ENCODE measurements at regions not wholly inside any gene's neighbourhood (a gene's known extent, or its start where the extent isn't known, plus 50 kb on each side); places are given as distances from the start of the nearest gene placed in this dataset.
"Not testable (repeated sequence)": the region's sequence is repeated elsewhere in the genome, so short reads cannot be mapped to it uniquely, and the experiment has no call there.

DNA sequence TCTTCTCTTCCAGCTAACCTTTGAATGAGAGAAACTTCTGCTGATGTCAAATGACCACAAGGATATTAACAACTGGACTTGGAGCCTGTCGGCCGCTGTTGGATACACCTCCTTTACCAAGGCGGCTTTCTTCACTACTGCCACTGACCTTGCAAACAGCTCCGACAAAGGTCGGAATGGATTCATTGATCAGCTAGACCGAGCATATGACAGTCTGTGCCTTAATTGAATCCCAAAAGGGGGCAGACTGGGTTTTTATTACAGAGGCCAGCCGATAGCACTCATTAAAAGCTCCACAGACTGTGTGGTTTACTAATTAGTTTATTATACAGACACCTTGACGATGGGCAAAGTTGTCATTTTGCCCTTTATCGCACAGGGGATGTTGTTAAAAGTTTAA lies 394.5 kb downstream of the RERGL start:
- DNase-seq: no peak

DNA sequence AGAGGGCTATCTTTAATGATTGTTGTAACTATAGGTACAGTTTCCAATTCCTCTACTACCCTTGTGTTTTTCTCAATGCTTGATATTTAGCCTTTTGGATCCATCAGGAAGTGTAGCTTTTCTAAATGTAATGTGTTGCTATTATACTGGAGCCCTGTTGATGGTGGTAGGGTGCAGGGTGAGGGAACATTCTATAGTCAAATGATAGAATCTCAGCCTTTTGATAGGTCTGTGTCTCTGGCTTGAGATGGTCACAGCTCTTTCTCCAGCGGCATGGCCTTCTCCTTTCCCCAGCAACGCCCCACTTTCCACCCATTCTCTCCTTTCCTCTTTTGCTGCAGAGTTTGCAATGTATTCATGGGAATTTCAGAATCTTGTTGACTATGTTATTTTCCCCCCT lies 398.6 kb downstream of the RERGL start:
- DNase-seq: no peak

- no peak for DNase-seq
These were observed 409.8 kb downstream of the RERGL start for GRCh38 chr12:17680220-17680619.

DNA sequence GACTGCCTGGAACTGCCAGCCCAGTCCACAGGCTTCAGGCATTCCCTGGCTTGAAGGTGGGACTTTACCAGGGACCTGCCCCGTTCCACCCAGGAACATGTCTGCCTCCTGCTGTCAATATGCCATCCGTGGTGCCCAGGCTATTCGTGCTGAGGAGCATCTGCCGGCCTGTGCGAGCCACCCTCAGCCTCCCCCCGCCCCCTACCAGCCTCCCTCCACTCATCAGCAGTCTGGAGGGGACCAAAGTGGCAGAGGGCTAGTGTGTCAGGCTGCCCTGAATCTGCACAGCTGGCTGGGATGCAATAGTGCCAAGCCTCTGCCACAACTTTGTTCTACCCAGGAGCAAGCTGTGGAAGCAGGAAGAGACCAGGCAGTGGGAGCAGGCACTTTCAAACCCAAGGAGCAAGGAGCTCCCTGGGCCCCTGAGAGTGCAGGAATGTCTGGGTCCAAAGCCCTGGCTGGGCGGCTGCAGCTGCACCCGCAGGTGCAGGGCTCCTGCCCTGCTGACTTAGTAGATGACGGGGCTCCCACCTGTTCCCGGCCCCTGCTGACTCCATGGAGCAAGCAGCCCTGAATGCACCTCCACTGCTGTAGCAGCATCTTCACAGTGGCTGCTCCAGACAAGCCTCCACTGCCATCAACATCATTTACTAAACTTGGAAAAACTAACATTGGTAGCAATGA lies 423.2 kb downstream of the RERGL start:
- DNase-seq: no peak

- DNase-seq: no peak
These were observed 424.2 kb downstream of the RERGL start for GRCh38 chr12:17665839-17666238.

DNA sequence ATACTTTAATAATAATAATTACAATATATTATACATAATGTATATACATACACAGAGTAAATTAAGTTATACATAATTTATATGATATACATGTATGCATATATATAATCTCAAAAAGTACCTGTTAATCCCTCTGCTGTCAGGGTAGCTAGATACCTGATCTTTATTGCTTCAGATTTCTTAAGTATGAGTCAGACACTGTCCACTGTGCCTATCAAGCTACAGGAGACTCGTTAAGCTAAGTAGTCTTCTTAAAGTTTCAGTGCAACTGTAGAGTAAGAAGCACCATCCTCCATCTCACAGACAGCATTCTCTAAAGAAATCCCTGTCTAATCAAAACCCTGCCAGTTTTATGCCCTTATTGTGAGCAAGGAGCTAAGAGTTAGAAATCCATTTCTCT lies 428.7 kb downstream of the RERGL start:
- no peak for DNase-seq

DNA sequence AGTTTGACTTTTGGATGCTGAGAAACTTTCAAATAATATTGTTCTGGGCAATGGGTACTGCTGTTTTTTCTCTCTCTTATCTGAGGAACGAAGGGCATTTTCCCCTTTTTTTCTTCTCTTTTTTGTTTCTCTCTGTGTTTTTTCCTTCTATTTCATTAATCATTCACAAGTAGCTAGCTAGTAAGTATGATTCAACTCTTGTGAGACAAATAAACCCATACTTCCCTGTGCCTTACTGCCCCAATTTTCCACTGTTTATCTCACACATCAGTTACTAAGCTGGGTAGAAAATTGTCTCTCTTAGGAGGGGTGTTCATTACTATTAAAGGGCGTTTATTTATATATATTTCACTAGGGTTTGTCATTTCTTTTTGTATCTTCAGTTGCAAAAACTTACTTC lies 437.6 kb downstream of the RERGL start:
- DNase-seq: no peak

DNA sequence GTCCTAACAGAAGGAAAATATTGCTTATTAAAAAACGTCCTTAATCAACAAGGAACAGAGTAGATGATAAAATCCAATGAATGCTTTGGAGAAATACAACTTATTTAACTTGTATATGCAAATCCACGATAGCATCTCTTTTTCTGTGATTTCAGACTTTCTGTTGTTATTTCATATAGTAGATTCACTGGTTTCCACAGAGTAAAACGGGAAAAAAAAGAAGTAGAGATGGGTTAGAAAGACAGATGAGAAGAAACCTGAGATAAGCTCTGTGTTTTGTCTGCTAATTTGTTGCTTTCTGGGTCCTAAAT lies 447.7 kb downstream of the RERGL start:
- DNase-seq: no peak

DNA sequence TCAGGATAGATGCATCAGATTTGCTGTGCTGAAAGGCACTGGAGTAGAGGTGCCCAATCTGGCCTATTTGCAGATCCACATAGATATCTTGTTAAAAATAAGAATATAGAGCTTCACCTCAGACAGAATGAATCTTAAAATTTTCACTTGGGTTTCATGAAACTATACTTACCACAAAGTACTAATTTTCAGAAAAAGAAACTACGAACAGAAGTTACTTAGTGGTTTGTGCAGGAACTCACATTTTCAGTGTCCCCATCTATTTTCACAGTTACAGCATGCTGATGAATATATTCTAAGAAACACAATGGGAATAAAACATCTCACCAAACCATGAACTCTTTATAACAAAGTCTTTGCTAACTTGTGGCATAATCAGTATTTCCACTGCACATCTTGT lies 449.4 kb downstream of the RERGL start:
- DNase-seq: no peak

GRCh38 chr12:17618831-17619230 lies 471.2 kb downstream of the RERGL start:
- no peak for DNase-seq

DNA sequence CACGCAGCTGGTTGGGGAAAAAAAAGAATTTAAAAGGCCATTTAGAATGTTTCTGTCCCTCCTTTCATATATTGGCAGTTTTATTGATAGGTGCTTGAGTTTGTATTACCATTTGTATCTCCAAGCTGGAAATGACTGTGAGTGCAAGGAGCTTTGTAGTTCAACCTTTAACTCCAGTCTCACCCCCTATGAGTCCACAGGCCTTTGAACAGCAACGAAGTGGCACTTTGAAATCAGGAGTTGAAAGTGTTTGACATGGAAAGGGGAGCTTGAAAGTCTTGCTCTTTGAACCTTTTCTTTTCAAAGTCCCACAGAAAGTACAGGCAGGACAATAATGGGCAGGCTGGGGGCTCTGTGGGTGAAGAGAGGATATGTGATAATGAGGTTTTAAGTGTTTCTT lies 480.3 kb downstream of the RERGL start:
- no peak for DNase-seq

GRCh38 chr12:17609153-17609552 lies 480.8 kb downstream of the RERGL start:
- peak; percentile 2 for DNase-seq

- DNase-seq: no peak
These were observed 494.9 kb downstream of the RERGL start for GRCh38 chr12:17595111-17595510.

- no peak for DNase-seq
These were observed 496.1 kb downstream of the RERGL start for GRCh38 chr12:17593715-17594406.

GRCh38 chr12:17592472-17592871 lies 497.5 kb downstream of the RERGL start:
- no peak for DNase-seq

DNA sequence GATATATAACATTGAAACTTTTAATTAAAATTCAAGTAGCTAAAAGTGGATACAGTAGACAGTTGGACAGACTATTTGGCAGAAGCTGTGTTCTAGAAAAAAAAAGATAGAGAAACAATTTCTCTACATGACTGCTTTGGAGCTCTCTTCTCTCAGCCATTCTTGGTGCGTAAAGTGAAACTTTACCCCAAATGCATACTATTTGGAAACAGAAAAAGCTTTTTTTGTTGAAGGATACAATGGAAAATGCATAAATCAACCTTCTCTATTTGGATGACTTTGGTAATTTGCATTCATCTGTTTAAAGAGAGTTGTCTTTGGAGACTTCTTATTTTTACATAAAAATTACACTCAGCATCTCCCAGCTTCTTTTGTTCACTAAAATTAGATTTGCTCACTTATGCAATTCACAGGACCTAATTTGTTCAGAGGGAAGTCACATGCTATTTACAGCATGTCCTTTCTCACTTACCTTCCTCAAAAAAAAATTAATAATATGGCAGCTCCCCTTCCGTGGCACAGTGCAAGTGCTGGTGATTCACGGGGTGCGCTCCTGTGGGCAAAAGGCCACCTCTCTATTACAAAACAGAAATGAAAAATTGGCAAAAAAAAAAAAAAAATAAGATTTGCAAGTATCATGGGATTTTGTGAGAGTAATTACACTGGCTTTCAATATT lies 498.9 kb downstream of the RERGL start:
- no peak for DNase-seq

- peak; percentile 47 for DNase-seq
These were observed 501.0 kb downstream of the RERGL start for GRCh38 chr12:17588968-17589367.

- no peak for DNase-seq
These were observed 510.6 kb downstream of the RERGL start for GRCh38 chr12:17579205-17580026.

- no peak for DNase-seq
These were observed 512.6 kb downstream of the RERGL start for GRCh38 chr12:17577405-17577804.

DNA sequence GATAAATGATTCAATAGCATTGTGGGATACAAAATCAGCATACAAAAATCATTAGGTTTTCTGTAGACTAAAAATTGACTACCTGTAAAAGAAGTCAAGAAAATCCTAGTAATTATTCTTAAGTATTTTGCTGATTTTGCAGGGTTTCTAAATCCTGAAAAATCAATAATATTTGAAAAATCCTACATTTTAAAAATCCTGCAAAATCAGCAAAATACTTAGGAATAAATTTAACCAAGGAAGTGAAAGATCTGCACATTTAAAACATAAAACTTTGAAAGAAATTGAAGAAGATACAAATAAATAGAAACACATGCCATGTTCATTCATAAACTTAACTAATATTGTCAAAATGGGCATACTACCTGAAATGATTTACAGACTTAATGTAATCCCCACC lies 517.7 kb downstream of the RERGL start:
- no peak for DNase-seq

DNA sequence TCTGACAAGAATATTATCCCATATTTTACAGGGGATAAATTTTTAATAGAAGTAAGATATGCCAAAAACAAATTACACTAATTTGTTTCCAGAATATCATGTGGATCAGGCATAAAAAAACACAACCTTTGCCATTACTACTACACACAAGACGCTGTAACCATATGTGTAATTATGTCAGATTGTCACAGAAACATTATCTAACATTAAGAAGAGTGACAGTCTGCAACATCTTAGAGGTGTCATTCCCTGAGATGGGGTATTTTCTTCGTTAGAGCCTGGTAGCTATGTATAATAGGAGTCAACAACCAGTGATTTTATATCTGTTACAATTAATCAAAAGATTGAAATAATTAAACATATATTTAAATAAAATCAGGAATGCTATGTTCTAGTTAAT lies 518.9 kb downstream of the RERGL start:
- DNase-seq: no peak

- not testable (repeated sequence) for DNase-seq
These were observed 525.4 kb downstream of the RERGL start for GRCh38 chr12:17564630-17565029.

DNA sequence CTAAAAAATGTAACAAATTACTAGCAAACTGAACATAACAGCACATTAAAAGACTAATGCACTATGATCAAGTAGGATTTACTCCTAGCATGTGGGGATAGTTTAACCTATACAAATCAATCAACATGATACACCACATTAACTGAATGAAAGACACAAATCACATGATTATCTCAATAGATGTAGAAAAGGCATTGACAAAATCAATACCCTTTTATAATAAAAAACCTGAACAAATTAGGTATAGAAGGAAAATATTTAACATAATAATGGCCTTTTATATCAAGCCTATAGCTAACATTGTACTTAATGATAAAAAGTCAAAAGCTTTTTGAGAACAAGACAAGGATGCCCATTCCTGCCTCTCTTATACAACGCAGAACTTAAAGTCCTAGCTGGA lies 540.0 kb downstream of the RERGL start:
- DNase-seq: no peak

DNA sequence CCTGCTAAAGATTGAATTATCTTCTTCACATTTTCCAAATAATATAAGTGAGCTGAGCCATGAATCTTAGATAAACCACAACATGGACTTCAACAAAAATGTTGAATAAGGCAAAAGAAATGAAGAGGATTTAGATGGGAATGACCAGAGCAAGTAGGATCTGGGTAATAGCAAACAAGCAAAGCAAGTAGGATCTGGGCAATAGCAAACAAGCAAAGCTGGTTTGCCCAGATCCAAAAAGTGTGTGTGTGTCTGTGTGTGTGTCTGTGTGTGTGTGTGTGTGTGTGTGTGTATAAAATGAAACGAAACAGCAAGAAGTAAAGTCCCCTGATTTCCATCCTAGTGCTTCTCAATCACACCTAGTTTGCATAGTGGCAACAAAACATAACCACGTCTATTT lies 549.1 kb downstream of the RERGL start:
- no peak for DNase-seq
